ENCODE measurements at regions not wholly inside any gene's neighbourhood (a gene's known extent, or its start where the extent isn't known, plus 50 kb on each side); places are given as distances from the start of the nearest gene placed in this dataset.

DNA sequence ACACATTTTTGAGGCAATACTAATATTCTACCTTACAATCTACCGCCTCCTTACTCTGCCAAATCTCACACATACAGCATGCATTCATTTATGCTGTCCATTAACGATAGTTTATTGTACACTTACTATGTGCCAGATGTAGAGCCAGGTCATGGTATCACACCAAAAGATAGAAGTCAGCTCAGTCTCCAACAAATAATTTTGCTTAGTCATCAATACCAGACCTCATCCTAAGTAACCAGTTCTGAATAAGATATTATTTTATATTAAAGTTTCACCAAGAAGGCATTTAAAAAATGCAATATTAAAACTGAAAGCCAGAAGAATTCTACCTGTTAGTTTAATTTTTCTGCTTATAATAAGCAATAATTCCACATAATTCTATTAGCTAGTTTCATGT, 60.6 kb upstream of the TTC29 start:
- TF ChIP-seq GATA1 (IDR thresholded peaks at IDR 0.05; ENCODE audit: low read depth, low read length) (no peak), POLR2A (IDR thresholded peaks at IDR 0.05; ENCODE audit: low read length) (no peak)

All from erythroblast (primary cell).